ENCODE measurements at regions not wholly inside any gene's neighbourhood (a gene's known extent, or its start where the extent isn't known, plus 50 kb on each side); places are given as distances from the start of the nearest gene placed in this dataset.

DNA sequence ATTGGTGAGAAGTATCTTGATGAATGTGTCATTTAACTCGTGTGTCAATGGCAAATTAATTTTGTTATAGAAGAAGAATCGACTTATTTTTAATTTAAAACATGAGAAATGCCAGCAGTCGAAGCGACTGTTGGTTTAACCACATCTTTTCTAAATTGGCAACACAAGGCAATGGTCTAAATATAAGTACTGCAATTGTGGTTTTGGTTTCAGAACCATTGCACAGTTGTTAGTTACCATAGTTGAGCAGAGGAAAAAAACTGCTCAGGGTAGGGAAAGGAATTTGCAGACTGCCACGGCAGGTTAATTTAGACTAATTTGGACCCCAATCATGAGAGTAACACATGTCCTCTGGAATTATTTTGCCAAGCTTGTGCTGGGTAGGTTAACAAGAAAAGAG, 185.6 kb upstream of the RUNX1 start:
- DNase-seq = no peak
- H3K9me3 ChIP-seq = no peaks in the 10 kb centered on the region
- no peaks in the 10 kb centered on the region for H3K27me3 ChIP-seq
- no peak overlapping the region for H3K27ac ChIP-seq
- no peak overlapping the region for H3K4me3 ChIP-seq
- H3K4me1 ChIP-seq = no peaks in the 10 kb centered on the region
- no peaks in the 10 kb centered on the region for H3K36me3 ChIP-seq
- TF ChIP-seq POLR2A (IDR thresholded peaks at IDR 0.05) = no peak
- TF ChIP-seq, protein P1, sequence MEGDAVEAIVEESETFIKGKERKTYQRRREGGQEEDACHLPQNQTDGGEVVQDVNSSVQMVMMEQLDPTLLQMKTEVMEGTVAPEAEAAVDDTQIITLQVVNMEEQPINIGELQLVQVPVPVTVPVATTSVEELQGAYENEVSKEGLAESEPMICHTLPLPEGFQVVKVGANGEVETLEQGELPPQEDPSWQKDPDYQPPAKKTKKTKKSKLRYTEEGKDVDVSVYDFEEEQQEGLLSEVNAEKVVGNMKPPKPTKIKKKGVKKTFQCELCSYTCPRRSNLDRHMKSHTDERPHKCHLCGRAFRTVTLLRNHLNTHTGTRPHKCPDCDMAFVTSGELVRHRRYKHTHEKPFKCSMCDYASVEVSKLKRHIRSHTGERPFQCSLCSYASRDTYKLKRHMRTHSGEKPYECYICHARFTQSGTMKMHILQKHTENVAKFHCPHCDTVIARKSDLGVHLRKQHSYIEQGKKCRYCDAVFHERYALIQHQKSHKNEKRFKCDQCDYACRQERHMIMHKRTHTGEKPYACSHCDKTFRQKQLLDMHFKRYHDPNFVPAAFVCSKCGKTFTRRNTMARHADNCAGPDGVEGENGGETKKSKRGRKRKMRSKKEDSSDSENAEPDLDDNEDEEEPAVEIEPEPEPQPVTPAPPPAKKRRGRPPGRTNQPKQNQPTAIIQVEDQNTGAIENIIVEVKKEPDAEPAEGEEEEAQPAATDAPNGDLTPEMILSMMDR (IDR thresholded peaks at IDR 0.05) = no peak

DNA sequence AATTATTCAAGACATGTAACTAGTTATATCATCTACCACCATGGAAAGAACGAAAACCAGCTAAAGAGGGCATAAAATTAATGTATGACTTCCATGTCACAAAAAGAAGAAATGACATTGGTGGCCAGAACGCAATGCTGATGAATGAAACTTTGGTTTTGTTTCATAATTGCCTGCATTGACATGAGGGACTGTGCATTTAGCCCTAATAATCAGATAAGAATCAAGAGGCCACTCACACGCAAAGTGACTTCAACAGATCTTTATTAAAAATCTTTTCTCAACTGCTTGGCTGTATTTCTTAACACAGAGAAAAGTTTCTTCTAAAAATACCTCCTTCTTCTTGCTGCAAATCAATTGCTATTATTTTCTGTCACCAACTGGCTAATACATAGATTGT, 184.7 kb upstream of the RUNX1 start:
- Histone ChIP-seq H3K27me3 (no peaks in the 10 kb centered on the region), H3K27ac (no peak overlapping the region), H3K4me1 (no peaks in the 10 kb centered on the region), H3K4me3 (no peak overlapping the region), H3K36me3 (no peaks in the 10 kb centered on the region), H3K9me3 (no peaks in the 10 kb centered on the region)
- DNase-seq = no peak
- TF ChIP-seq, protein P1 (IDR thresholded peaks at IDR 0.05) = no peak
- TF ChIP-seq POLR2A (IDR thresholded peaks at IDR 0.05) = no peak

DNA sequence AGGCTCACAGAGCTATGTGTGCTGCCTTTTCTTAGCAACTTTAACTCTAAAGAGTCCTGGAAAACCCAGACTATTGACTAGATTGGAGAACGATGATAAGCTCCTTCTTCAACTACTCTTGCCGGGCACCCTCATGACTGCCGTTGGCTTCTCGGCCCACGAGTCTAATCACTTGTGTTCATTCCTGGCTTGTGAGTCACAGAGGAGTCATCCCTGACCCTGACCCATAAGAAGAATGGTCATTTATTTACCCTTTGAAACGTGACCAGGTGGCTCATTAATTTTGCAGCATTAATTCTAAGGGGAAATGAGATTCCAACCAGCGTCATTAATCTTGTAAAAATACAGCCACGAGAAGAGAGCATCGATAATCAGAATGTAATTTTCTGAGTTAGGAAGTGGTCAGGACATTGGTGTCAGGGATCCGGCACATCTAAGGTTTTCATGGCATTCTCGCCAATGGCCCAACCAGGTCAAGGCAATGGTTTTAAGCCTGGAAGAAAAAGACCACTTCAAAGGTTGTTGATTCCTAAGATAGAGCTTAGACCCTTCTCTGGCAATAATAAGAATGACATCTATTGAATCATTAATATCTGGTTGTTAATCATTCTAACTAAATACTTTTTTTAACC, 183.6 kb upstream of the RUNX1 start:
- Histone ChIP-seq H3K4me1 (no peaks in the 10 kb centered on the region), H3K36me3 (no peaks in the 10 kb centered on the region), H3K27ac (no peak overlapping the region), H3K27me3 (no peaks in the 10 kb centered on the region), H3K9me3 (no peaks in the 10 kb centered on the region), H3K4me3 (no peak overlapping the region)
- no peak for TF ChIP-seq POLR2A (IDR thresholded peaks at IDR 0.05)
- TF ChIP-seq, protein P1 (IDR thresholded peaks at IDR 0.05) = no peak
- no peak for DNase-seq

DNA sequence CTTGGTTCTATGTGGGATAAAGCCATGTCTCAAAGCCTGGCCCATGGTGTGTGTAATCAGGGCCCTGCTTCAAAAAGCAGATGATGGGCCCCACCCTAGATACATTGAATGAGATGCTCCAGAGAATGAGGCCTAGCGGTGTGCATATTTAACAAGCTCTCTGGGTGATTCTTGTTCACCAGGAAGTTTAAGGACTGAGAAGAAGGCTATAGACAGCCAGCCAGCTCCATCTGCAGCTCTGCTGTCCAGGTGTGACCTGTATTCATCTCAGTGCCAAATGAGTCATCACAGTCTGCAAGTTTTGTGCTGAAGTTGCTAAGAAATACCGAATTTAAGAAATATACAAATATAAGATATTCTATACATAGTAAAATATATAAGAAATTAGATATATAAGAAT, 182.0 kb upstream of the RUNX1 start:
- no peaks in the 10 kb centered on the region for H3K9me3 ChIP-seq
- no peak overlapping the region for H3K4me3 ChIP-seq
- no peak for TF ChIP-seq POLR2A (IDR thresholded peaks at IDR 0.05)
- TF ChIP-seq, protein P1 (IDR thresholded peaks at IDR 0.05) = no peak
- peaks cover 0 to 8% (median 0%) of the 10 kb centered on the region in 4 donors for H3K4me1 ChIP-seq
- DNase-seq = no peak
- H3K36me3 ChIP-seq = no peaks in the 10 kb centered on the region
- no peak overlapping the region for H3K27ac ChIP-seq
- no peaks in the 10 kb centered on the region for H3K27me3 ChIP-seq

DNA sequence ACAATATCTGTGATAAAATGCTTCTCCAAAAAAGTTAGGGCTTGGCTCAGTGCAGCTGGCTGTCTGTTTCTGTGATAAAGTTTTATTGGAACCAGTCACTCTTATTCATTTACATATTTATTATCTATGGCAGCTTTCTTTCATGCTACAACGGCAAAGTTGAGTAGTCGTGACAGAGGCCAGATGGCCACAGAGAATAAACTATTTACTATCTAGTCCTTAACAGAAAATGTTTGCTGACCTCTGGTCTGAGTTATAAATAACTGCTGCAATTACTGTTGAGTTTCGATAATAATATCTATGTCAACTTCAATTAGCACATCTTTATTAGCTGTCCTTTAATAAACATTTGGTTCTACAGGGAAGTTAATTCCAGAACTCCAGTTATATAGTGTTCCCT, 180.2 kb upstream of the RUNX1 start:
- no peak for TF ChIP-seq POLR2A (IDR thresholded peaks at IDR 0.05)
- TF ChIP-seq, protein P1 (IDR thresholded peaks at IDR 0.05) = no peak
- no peak overlapping the region for H3K27ac ChIP-seq
- H3K36me3 ChIP-seq = no peaks in the 10 kb centered on the region
- no peaks in the 10 kb centered on the region for H3K9me3 ChIP-seq
- H3K27me3 ChIP-seq = no peaks in the 10 kb centered on the region
- no peak overlapping the region for H3K4me3 ChIP-seq
- H3K4me1 ChIP-seq = peaks cover 0 to 8% (median 0%) of the 10 kb centered on the region in 4 donors
- DNase-seq = no peak

DNA sequence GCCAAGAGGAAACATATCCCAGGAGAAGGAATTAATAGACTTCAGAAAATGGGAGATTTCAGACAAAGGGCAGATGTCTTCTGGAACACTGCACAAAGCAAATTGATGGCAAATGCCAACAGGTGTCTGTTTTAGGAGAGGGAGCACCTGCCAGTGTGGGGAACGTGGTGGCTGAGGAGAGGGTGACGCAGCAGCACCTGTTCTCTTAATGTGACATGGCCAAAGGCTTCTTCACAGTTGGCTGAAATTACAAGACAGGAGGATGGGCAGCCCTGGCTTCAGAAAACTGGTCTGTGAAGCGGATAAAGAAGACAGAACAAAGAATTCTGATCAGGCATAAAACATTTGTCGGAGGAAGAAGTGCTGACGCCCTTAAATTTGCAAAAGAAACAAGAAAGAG, 178.7 kb upstream of the RUNX1 start:
- peak in 2 of 3 donors; percentile 65 to 70 for DNase-seq
- H3K4me3 ChIP-seq = no peak overlapping the region
- H3K4me1 ChIP-seq = peaks cover 0 to 8% (median 0%) of the 10 kb centered on the region in 4 donors
- TF ChIP-seq, protein P1 (IDR thresholded peaks at IDR 0.05) = no peak
- TF ChIP-seq POLR2A (IDR thresholded peaks at IDR 0.05) = no peak
- H3K36me3 ChIP-seq = no peaks in the 10 kb centered on the region
- H3K27me3 ChIP-seq = no peaks in the 10 kb centered on the region
- peak overlapping the region in 2 of 4 donors; percentile 33 to 61 for H3K27ac ChIP-seq
- H3K9me3 ChIP-seq = no peaks in the 10 kb centered on the region
